B cell (primary cell): ENCODE measurements at regions not wholly inside any gene's neighbourhood (a gene's known extent, or its start where the extent isn't known, plus 50 kb on each side); places are given as distances from the start of the nearest gene placed in this dataset.

ENCODE experiments used
- ATAC-seq: fragments of 200-7000 bp; cut with Tn5 transposase; one replicate; pipeline ENCODE4 v1.10.0; 2021; ENCODE audit warnings: low read depth, mild to moderate bottlenecking, moderate number of reproducible peaks, moderate library complexity
- CTCF ChIA-PET: fragments of 350-600 bp; sonication (Branson Sonifier 250); formaldehyde crosslinking; loops from one replicate; lab custom pipeline; 2021; ENCODE audit warnings: antibody characterized with exemption, inconsistent platforms; lab: Charles Lee
- POLR2A ChIA-PET: fragments of 350-600 bp; sonication (Branson Sonifier 250); formaldehyde crosslinking; loops from one replicate; lab custom pipeline; 2021; ENCODE audit warnings: antibody characterized with exemption; lab: Charles Lee
- DNase-seq: peaks from one replicate; pipeline ENCODE4 v3.0.0; 2013
- H2AFZ ChIP-seq: 2 replicates; pipeline ENCODE4 v1.6.1; 2012; ENCODE audit warnings: mild to moderate bottlenecking, low read depth, low read length; ENCODE audit not compliant: insufficient read depth, poor library complexity, severe bottlenecking
- H3K27ac ChIP-seq, 2 donors: 1 replicate in 1 of 2; 2 replicates in 1 of 2; pipeline ENCODE4 v1.5.1; 2012 to 2013; ENCODE audit warnings: low read length in 2 of 2, mild to moderate bottlenecking in 2 of 2, moderate library complexity in 1 of 2
- H3K27me3 ChIP-seq, 4 experiments: fragments of 200-600 bp in 1 of 4; sonication (generic) in 1 of 4; replicated peaks in 1 of 4; 1 replicate in 2 of 4; 2 replicates in 2 of 4; pipeline versions ENCODE4 v1.6.1 to v1.7.0; 2013 to 2016; ENCODE audit warnings: low read length in 3 of 4, mild to moderate bottlenecking in 2 of 4, mixed read lengths in 1 of 4, moderate library complexity in 1 of 4; ENCODE audit not compliant: insufficient read depth in 4 of 4, control insufficient read depth in 3 of 4; ENCODE audit errors: control extremely low read depth in 1 of 4
- H3K36me3 ChIP-seq, 2 experiments: replicated peaks in 1 of 2; 1 replicate in 1 of 2; 2 replicates in 1 of 2; pipeline versions ENCODE4 v1.6.1 to v1.7.1; 2013; ENCODE audit warnings: low read length in 1 of 2; ENCODE audit not compliant: insufficient read depth in 2 of 2, control insufficient read depth in 1 of 2; ENCODE audit errors: control extremely low read depth in 1 of 2, extremely low read depth in 1 of 2
- H3K4me1 ChIP-seq, 2 donors: fragments of 200-600 bp in 1 of 2; sonication (generic) in 1 of 2; 1 replicate in 1 of 2; 2 replicates in 1 of 2; pipeline versions ENCODE4 v1.5.1 to v1.6.1; 2013 to 2017; ENCODE audit warnings: low read length in 2 of 2; ENCODE audit not compliant: control insufficient read depth in 2 of 2, insufficient read depth in 2 of 2
- H3K4me2 ChIP-seq: replicated peaks from 2 replicates; pipeline ENCODE3; 2012; ENCODE audit warnings: mild to moderate bottlenecking, low read depth, low read length; ENCODE audit not compliant: poor library complexity, severe bottlenecking
- H3K4me3 ChIP-seq, 5 experiments: fragments of 200-600 bp in 1 of 5; sonication (generic) in 1 of 5; 1 replicate in 3 of 5; 2 replicates in 2 of 5; pipeline versions ENCODE4 v1.5.1 to v1.7.0; 2011 to 2016; ENCODE audit warnings: low read length in 4 of 5, mild to moderate bottlenecking in 4 of 5, low read depth in 2 of 5, control low read depth in 1 of 5, moderate library complexity in 1 of 5; ENCODE audit not compliant: insufficient read depth in 1 of 5; ENCODE audit errors: control extremely low read depth in 1 of 5, extremely low read depth in 1 of 5
- H3K79me2 ChIP-seq: fragments of 200-600 bp; sonication (generic); one replicate; pipeline ENCODE4 v1.6.0; 2016; ENCODE audit warnings: low read length; ENCODE audit not compliant: control insufficient read depth, insufficient read depth
- H3K9ac ChIP-seq: fragments of 200-600 bp; sonication (generic); 2 replicates; pipeline ENCODE4 v1.6.1; 2017; ENCODE audit warnings: mild to moderate bottlenecking, low read length, moderate library complexity
- H3K9me3 ChIP-seq, 3 donors: one replicate each; pipeline versions ENCODE4 v1.6.1 to v1.7.1; 2013; ENCODE audit warnings: low read length in 2 of 3; ENCODE audit not compliant: control insufficient read depth in 2 of 3, insufficient read depth in 1 of 3; ENCODE audit errors: control extremely low read depth in 1 of 3
- H4K20me1 ChIP-seq: 2 replicates; pipeline ENCODE4 v1.6.0; 2012; ENCODE audit warnings: mild to moderate bottlenecking, low read length; ENCODE audit not compliant: insufficient read depth, control insufficient read depth, poor library complexity, severe bottlenecking
- H3K27ac Mint-ChIP-seq: one replicate; pipeline ENCODE4 v1.8.0; 2021; ENCODE audit warnings: mixed read lengths
- H3K27me3 Mint-ChIP-seq: one replicate; pipeline ENCODE4 v1.8.0; 2021; ENCODE audit warnings: mixed read lengths
- H3K4me1 Mint-ChIP-seq: one replicate; pipeline ENCODE4 v1.8.0; 2021; ENCODE audit warnings: mixed read lengths
- H3K4me3 Mint-ChIP-seq: one replicate; pipeline ENCODE4 v1.8.0; 2021; ENCODE audit warnings: mixed read lengths
- H3K9me3 Mint-ChIP-seq: one replicate; pipeline ENCODE4 v1.8.0; 2022; ENCODE audit warnings: mixed read lengths; ENCODE audit not compliant: insufficient read depth
- EZH2 ChIP-seq: IDR thresholded peaks from 2 replicates; pipeline ENCODE4 v1.6.1; 2012; ENCODE audit warnings: borderline replicate concordance, low read depth, mild to moderate bottlenecking, moderate library complexity, low read length; ENCODE audit not compliant: insufficient read depth, poor library complexity, severe bottlenecking
- WGBS: methylation state at CpG from one replicate; pipeline ENCODE4 v1.1.5; 2013; ENCODE audit warnings: missing lambda C conversion rate; ENCODE audit not compliant: insufficient coverage; 5-methylcytosine and 5-hydroxymethylcytosine counted together
- intact Hi-C: fragments of 100-400 bp; cut with micrococcal nuclease; formaldehyde crosslinking; loops from one replicate; pipeline ENCODE4 v1.10.0; 2022
- TF ChIP-seq, protein P1 (sequence below): fragments of 200-600 bp; IDR thresholded peaks from one replicate; pipeline ENCODE4 v1.8.0; 2022; ENCODE audit warnings: antibody characterized with exemption, mild to moderate bottlenecking

- Mint-ChIP-seq H3K4me1 (no peaks in the 10 kb centered on the region), H3K9me3 (no peaks in the 10 kb centered on the region), H3K27me3 (no peaks in the 10 kb centered on the region), H3K4me3 (no peak overlapping the region), H3K27ac (no peak overlapping the region)
- no peaks in the 10 kb centered on the region for H3K4me1 ChIP-seq
- H2AFZ ChIP-seq: no peak overlapping the region
- H3K9me3 ChIP-seq: peaks cover 0 to under 1% (median 0%) of the 10 kb centered on the region in 3 donors
- no peak for DNase-seq
- no peaks in the 10 kb centered on the region for H3K79me2 ChIP-seq
- no peaks in the 10 kb centered on the region for H3K27me3 ChIP-seq
- CTCF ChIA-PET: no interaction called here
- no peak overlapping the region for H3K9ac ChIP-seq
- intact Hi-C loops: no loop called here
- no peak overlapping the region for H3K27ac ChIP-seq
- H3K4me3 ChIP-seq: no peak overlapping the region
- no peaks in the 10 kb centered on the region for H4K20me1 ChIP-seq
- no peak for ATAC-seq
- no peaks in the 10 kb centered on the region for H3K36me3 ChIP-seq
- POLR2A ChIA-PET: no interaction called here
- no peak overlapping the region for H3K4me2 ChIP-seq
- no peak for TF ChIP-seq EZH2
- TF ChIP-seq, protein P1, sequence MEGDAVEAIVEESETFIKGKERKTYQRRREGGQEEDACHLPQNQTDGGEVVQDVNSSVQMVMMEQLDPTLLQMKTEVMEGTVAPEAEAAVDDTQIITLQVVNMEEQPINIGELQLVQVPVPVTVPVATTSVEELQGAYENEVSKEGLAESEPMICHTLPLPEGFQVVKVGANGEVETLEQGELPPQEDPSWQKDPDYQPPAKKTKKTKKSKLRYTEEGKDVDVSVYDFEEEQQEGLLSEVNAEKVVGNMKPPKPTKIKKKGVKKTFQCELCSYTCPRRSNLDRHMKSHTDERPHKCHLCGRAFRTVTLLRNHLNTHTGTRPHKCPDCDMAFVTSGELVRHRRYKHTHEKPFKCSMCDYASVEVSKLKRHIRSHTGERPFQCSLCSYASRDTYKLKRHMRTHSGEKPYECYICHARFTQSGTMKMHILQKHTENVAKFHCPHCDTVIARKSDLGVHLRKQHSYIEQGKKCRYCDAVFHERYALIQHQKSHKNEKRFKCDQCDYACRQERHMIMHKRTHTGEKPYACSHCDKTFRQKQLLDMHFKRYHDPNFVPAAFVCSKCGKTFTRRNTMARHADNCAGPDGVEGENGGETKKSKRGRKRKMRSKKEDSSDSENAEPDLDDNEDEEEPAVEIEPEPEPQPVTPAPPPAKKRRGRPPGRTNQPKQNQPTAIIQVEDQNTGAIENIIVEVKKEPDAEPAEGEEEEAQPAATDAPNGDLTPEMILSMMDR: no peak
These were observed 659.0 kb upstream of the GNPDA2 start for GRCh38 chr4:45385306-45385705.

DNA sequence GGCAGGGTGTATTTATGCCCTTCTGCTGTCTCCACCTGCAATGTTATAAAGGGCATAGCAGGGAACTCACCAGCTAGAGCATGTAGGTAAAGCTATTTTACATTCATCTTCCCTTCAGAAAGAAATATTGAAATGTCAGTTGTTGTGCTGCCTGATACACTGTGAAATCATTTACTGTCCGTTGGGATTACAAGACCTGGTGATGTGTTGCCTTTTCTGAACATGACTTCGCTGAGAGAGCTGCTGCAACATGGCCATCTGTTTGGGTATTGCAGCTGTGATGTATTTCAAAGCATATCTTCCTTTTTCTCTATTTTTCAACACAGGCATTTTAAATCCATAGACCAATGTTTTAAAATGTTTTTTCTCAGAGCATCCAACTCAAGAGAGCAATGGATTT, 644.1 kb upstream of the GNPDA2 start:
- Mint-ChIP-seq H3K9me3 (peaks cover 3% of the 10 kb centered on the region), H3K4me1 (no peaks in the 10 kb centered on the region), H3K27me3 (no peaks in the 10 kb centered on the region), H3K27ac (no peak overlapping the region), H3K4me3 (no peak overlapping the region)
- WGBS: no CpG with 5 or more reads among the region's 2 CpGs
- Histone ChIP-seq H3K27me3 (no peaks in the 10 kb centered on the region), H3K79me2 (no peaks in the 10 kb centered on the region), H3K9ac (no peak overlapping the region), H3K4me2 (no peak overlapping the region), H4K20me1 (no peaks in the 10 kb centered on the region), H3K9me3 (no peaks in the 10 kb centered on the region), H3K4me3 (no peak overlapping the region), H3K27ac (no peak overlapping the region), H2AFZ (no peak overlapping the region), H3K36me3 (no peaks in the 10 kb centered on the region), H3K4me1 (no peaks in the 10 kb centered on the region)
- ChIA-PET CTCF (no interaction called here), POLR2A (no interaction called here)
- intact Hi-C loops: no loop called here
- TF ChIP-seq EZH2: no peak
- TF ChIP-seq, protein P1: no peak
- ATAC-seq (no peak), DNase-seq (no peak)
